Stomach (tissue), 4 donors: ENCODE measurements at regions not wholly inside any gene's neighbourhood (a gene's known extent, or its start where the extent isn't known, plus 50 kb on each side); places are given as distances from the start of the nearest gene placed in this dataset.

ENCODE experiments used
- CTCF ChIP-seq, 7 experiments: fragments of 450-650 bp in 4 of 7; fragments of 200-600 bp in 3 of 7; sonication (generic) in 3 of 7; IDR thresholded peaks; one replicate each; pipeline ENCODE4 v1.5.1; 2016 to 2019; ENCODE audit warnings: antibody characterized with exemption in 7 of 7, control low read depth in 2 of 7, mild to moderate bottlenecking in 1 of 7
- EP300 ChIP-seq: sonication (generic); formaldehyde crosslinking; IDR thresholded peaks from one replicate; pipeline ENCODE4 v1.6.1; 2017; ENCODE audit warnings: antibody characterized with exemption
- POLR2A ChIP-seq, 4 donors: fragments of 450-650 bp; IDR thresholded peaks; one replicate each; pipeline ENCODE4 v1.6.1; 2016; ENCODE audit warnings: antibody characterized with exemption in 4 of 4, control low read depth in 2 of 4, mild to moderate bottlenecking in 1 of 4, moderate library complexity in 1 of 4
- POLR2AphosphoS5 ChIP-seq, 3 donors: sonication (generic); formaldehyde crosslinking; IDR thresholded peaks; one replicate each; pipeline ENCODE4 v1.6.1; 2016; ENCODE audit warnings: antibody characterized with exemption in 3 of 3

DNA sequence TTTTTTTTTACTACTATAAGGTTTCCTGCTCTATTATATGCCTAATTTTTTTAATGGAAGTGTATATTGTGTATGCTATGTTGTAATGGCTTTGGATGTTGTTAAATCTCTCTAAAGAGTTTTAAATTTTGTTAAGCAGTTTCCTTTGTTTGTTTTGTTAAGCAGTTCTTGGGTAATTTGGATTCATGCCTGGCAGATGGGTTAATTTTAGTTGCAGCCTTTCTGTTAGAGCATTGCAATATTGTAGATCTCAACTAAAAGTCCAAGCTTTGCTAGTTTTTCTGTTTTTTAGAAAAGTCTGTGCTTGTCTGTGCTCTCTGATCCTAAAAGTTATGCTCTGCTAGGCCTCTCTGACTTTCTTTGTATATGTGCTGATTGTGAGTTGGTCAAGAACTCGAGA is 1229.0 kb upstream of the NRXN1 start:
- TF ChIP-seq CTCF (IDR thresholded peaks at IDR 0.05): no peak
- no peak for TF ChIP-seq POLR2A (IDR thresholded peaks at IDR 0.05)
- TF ChIP-seq POLR2AphosphoS5 (IDR thresholded peaks at IDR 0.05): no peak
- TF ChIP-seq EP300: no peak
